ENCODE measurements at regions not wholly inside any gene's neighbourhood (a gene's known extent, or its start where the extent isn't known, plus 50 kb on each side); places are given as distances from the start of the nearest gene placed in this dataset.

GRCh38 chr18:28692337-28692736 is 515.4 kb upstream of the CDH2 start:
- TF ChIP-seq, protein P1, sequence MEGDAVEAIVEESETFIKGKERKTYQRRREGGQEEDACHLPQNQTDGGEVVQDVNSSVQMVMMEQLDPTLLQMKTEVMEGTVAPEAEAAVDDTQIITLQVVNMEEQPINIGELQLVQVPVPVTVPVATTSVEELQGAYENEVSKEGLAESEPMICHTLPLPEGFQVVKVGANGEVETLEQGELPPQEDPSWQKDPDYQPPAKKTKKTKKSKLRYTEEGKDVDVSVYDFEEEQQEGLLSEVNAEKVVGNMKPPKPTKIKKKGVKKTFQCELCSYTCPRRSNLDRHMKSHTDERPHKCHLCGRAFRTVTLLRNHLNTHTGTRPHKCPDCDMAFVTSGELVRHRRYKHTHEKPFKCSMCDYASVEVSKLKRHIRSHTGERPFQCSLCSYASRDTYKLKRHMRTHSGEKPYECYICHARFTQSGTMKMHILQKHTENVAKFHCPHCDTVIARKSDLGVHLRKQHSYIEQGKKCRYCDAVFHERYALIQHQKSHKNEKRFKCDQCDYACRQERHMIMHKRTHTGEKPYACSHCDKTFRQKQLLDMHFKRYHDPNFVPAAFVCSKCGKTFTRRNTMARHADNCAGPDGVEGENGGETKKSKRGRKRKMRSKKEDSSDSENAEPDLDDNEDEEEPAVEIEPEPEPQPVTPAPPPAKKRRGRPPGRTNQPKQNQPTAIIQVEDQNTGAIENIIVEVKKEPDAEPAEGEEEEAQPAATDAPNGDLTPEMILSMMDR (IDR thresholded peaks at IDR 0.05; ENCODE audit: poor library complexity): no peak
- TF ChIP-seq EZH2phosphoT487 (IDR thresholded peaks at IDR 0.05; ENCODE audit: low read depth, severe bottlenecking, unreplicated experiment): no peak

Data from hepatocyte (in vitro differentiated cells).